GM20000 (cell line): ENCODE measurements at regions not wholly inside any gene's neighbourhood (a gene's known extent, or its start where the extent isn't known, plus 50 kb on each side); places are given as distances from the start of the nearest gene placed in this dataset.

Experiments
- DNase-seq: peaks from one replicate; pipeline ENCODE4 v3.0.0; 2012; ENCODE audit warnings: low spot score
- TF ChIP-seq, protein P1 (sequence below): IDR thresholded peaks from 2 replicates; pipeline ENCODE4 v1.5.1; 2012; ENCODE audit warnings: mild to moderate bottlenecking, control low read depth; ENCODE audit errors: extremely low read depth, missing control alignments

DNA sequence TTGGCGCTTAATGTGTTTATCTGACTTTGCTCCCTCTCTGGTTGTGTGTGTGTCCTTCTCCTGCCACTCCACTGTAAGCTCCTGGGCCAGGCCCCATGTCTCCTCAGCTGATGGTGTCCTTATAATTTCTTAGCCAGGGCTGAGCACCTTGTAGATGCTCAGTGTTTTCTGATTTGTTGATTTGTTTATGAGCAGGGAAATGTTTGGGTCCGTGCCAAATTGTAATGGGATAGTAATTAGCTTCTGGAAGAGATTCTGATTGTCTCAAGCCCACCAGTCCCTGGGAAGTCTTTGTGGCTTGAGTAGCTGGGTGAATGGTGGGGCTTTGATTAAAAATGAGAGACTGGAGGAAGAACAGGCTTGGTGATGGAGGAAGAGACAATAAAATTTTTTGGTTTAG lies 270.5 kb downstream of the MYCN start:
- TF ChIP-seq, protein P1, sequence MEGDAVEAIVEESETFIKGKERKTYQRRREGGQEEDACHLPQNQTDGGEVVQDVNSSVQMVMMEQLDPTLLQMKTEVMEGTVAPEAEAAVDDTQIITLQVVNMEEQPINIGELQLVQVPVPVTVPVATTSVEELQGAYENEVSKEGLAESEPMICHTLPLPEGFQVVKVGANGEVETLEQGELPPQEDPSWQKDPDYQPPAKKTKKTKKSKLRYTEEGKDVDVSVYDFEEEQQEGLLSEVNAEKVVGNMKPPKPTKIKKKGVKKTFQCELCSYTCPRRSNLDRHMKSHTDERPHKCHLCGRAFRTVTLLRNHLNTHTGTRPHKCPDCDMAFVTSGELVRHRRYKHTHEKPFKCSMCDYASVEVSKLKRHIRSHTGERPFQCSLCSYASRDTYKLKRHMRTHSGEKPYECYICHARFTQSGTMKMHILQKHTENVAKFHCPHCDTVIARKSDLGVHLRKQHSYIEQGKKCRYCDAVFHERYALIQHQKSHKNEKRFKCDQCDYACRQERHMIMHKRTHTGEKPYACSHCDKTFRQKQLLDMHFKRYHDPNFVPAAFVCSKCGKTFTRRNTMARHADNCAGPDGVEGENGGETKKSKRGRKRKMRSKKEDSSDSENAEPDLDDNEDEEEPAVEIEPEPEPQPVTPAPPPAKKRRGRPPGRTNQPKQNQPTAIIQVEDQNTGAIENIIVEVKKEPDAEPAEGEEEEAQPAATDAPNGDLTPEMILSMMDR: no peak
- no peak for DNase-seq

DNA sequence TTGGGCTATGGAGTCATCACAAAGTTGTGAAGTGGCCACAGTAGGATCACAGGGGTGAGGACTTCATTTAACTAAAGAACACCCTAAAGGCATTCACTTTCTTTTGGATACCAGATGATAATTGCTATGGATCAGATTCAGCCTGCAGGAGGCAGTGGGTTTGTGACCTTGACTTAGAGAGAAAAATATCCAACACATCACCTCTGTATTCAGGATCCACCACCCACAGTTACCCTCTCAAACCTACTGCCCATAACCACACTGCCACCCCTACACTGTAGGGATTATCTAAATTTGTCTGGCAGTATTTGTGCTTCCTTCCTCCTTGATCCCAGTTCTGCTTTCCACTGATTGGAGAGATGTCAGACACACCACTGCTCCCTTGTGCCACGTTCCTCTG lies 269.4 kb downstream of the MYCN start:
- DNase-seq: no peak
- TF ChIP-seq, protein P1: no peak

DNA sequence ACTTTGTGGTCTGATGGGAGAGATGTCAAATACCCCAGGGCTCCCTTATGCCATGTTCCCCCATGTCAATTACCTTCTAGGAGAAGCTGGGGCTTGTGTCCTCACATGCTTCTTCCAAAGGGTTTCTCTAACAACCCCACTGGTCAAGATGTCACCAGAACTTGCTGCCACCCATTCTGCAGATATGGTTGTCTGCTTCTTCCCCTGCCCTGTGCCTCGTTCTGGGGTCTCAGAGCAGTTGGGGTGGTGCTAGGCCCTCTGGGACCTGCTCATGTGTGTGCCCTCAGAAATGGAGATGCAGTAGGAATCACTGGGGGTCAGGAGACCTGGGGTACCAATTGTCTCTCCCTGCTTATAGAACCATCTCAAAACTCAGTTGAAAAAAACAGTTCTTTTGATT lies 268.6 kb downstream of the MYCN start:
- DNase-seq: no peak
- TF ChIP-seq, protein P1: no peak

DNA sequence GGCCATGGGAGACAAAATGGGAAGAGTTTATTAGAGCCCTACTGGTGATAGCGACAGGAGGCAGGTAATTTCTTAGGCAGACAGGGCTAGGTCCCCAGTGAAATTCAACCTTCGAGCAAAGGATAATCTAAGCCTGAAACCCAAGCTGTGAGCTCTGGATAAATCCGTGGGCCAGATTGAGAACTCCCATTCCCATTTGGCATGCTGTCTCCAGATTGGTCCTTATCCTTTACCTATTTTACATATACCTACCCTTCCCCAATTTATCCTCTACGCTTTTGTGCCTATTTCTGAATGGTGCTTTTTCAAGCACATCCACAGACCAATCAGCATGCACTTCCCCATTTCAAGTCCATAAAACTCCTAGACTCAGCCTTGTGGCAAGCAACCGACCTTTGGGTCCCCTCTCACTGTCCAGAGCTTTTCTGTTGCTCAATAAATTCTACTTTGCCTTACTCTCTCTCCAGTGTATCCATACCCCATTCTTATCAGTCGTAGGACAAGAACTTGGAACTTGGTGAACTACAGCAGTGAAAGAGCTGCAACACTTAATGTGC lies 268.0 kb downstream of the MYCN start:
- TF ChIP-seq, protein P1: no peak

DNA sequence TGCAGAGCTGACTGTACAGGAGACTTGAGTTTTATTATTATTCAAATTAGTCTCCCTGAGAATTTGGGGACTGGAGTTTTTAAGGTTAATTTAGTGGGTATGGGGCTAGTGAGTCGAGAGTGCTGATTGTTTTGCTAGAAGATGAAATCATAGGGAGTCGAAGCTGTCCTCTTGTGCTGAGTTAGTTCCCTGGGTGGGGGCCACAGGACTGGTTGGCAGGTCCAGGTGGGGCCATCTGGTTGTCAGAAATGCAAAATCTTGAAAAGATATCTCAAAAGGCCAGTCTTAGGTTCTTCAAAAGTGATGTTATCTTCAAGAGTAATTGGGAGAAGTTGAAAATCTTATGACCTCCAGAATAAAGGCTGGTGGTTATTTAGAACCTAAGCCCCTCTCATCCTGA lies 267.3 kb downstream of the MYCN start:
- no peak for DNase-seq
- TF ChIP-seq, protein P1: no peak

More for the DNA sequence above, 268.0 kb downstream of the MYCN start:
- DNase-seq: no peak

DNA sequence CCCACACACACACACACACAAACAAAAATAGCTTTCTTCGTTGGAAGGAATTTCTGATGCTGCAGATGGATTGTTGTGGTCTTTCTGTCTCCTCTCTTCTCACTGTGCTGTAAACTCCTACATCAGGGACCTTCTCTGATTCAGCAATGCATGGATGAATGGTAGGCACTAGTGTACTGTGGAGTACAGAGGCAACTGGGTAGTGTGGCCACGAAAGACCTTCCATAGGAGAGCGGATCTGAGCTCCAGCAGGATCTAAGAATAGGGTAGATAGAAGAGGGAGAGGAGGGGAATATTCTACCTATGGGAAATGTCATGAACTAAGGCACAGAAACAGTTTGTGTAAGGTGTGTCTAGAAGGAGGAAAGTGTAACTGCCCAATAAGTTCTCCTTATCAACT lies 266.8 kb downstream of the MYCN start:
- TF ChIP-seq, protein P1: no peak
- no peak for DNase-seq

DNA sequence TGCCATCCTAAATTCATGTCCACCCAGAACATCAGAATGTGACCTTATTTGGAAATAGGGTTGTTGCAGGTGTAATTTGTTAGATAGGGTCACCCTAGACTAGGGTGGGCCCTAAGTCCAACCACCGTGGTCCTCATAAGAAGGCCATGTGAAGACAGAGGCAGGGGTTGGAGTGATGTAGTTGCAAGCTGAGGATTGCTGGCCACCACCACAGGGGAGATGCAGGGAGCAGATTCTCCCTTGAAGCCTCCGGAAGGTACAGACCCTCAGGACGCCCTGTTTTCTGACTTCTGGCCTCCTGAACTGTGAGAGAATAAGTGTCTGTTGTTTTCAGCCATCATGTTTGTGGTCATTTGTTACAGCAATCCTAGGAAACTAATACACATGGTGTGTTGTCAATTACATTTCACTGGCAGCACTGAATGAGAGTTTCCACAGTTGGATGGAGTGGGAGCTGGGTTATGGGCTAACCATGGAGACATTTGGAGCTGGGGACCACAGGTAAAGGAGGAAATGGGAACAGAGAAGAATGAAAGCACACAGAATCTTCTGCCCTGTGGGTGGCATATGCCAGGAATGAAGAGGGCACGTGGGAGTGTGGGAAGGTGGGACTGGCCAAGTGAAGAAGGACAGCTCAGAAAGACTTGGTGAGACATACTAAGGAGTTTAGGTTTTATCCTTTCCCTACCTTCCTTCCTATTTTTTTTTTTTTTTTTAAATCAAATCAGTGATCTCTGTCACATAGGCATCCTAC lies 266.0 kb downstream of the MYCN start:
- no peak for DNase-seq
- TF ChIP-seq, protein P1: no peak
